ENCODE measurements at regions not wholly inside any gene's neighbourhood (a gene's known extent, or its start where the extent isn't known, plus 50 kb on each side); places are given as distances from the start of the nearest gene placed in this dataset.

DNA sequence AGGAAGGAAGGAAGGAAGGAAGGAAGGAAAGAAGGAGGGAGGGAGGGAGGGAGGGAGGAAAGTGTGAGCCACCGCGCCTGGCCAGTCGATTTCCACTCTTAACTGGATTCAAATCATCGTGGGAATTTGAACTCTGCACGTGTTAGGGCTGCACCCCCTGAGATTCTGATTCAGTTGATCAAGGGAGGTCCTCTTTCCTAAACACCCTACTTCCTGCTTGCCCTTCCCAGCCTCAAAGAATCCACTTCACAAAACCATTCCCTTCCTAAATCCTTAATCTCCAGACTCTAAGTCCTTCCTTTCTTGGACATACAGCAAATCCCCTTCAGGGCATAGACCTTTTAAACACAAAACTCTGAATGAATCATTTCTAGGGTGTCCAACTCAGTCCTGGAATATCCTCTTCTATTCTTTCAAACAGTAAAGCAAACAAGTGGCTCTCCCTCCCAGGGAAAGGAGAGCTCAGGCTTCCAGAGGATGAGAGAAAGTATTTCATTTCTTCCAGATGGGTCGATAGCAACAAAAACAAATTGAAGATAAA is 68.2 kb upstream of the MBOAT2 start:
- no peak overlapping the region for H3K4me3 ChIP-seq (replicated peaks in 1 of 4; ENCODE audit: control extremely low read depth in 1 of 4, insufficient read depth in 1 of 4, low read depth in 3 of 4, low read length in 4 of 4)
- H3K4me1 ChIP-seq (ENCODE audit: control insufficient read depth, extremely low read depth, insufficient read depth, low read length) = no peaks in the 10 kb centered on the region
- no peaks in the 10 kb centered on the region for H3K36me3 ChIP-seq (ENCODE audit: control insufficient read depth, insufficient read depth, low read length)
- H3K4me2 ChIP-seq (ENCODE audit: extremely low read depth, insufficient read depth, low read length) = no peak overlapping the region
- H4K20me1 ChIP-seq (ENCODE audit: control insufficient read depth, extremely low read depth, insufficient read depth, low read length) = no peaks in the 10 kb centered on the region
- H3K9ac ChIP-seq (ENCODE audit: insufficient read depth, low read length) = no peak overlapping the region
- no peaks in the 10 kb centered on the region for H3K27me3 ChIP-seq (ENCODE audit: control insufficient read depth, insufficient read depth, low read length)
- H3K27ac ChIP-seq (ENCODE audit: insufficient read depth, low read length) = no peak overlapping the region
- no peaks in the 10 kb centered on the region for H3K79me2 ChIP-seq (ENCODE audit: control insufficient read depth, insufficient read depth, low read length)
- H2AFZ ChIP-seq (ENCODE audit: low read length) = no peak overlapping the region
- DNase-seq (ENCODE audit: low read depth in 2 of 2) = no peak
- TF ChIP-seq, protein P1, sequence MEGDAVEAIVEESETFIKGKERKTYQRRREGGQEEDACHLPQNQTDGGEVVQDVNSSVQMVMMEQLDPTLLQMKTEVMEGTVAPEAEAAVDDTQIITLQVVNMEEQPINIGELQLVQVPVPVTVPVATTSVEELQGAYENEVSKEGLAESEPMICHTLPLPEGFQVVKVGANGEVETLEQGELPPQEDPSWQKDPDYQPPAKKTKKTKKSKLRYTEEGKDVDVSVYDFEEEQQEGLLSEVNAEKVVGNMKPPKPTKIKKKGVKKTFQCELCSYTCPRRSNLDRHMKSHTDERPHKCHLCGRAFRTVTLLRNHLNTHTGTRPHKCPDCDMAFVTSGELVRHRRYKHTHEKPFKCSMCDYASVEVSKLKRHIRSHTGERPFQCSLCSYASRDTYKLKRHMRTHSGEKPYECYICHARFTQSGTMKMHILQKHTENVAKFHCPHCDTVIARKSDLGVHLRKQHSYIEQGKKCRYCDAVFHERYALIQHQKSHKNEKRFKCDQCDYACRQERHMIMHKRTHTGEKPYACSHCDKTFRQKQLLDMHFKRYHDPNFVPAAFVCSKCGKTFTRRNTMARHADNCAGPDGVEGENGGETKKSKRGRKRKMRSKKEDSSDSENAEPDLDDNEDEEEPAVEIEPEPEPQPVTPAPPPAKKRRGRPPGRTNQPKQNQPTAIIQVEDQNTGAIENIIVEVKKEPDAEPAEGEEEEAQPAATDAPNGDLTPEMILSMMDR (conservative IDR thresholded peaks at IDR 0.05 in 1 of 2, IDR thresholded peaks at IDR 0.05 in 1 of 2; ENCODE audit: low read depth in 1 of 2, low read length in 2 of 2) = no peak
- no peak for TF ChIP-seq EZH2 (IDR thresholded peaks at IDR 0.05; ENCODE audit: low read length, missing control alignments)
- H3K9me3 ChIP-seq (ENCODE audit: control insufficient read depth, insufficient read depth, low read depth, low read length) = no peaks in the 10 kb centered on the region

DNA sequence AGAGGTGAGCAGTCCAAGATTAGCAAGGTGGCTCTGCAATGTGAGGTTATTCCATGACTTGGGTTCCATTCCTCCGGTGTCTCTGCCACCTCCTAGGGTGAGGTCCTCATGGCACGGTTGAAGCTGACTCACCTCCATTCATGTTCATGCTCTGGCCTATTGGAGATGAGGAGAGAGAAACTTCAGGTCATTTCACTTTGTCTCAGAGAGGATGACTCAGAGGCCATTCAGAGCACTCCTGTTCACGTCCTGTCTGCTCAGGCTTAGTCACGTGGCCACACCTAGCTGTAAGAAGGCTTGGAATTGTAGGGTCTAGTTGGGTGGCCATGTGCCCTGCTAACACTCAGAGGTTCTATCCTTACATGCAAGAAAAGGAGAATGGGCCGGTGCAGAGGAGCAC is 67.5 kb upstream of the MBOAT2 start:
- Histone ChIP-seq H4K20me1 (ENCODE audit: control insufficient read depth, extremely low read depth, insufficient read depth, low read length) (no peaks in the 10 kb centered on the region), H2AFZ (ENCODE audit: low read length) (no peak overlapping the region), H3K4me1 (ENCODE audit: control insufficient read depth, extremely low read depth, insufficient read depth, low read length) (no peaks in the 10 kb centered on the region), H3K27me3 (ENCODE audit: control insufficient read depth, insufficient read depth, low read length) (no peaks in the 10 kb centered on the region), H3K36me3 (ENCODE audit: control insufficient read depth, insufficient read depth, low read length) (no peaks in the 10 kb centered on the region), H3K4me2 (ENCODE audit: extremely low read depth, insufficient read depth, low read length) (no peak overlapping the region), H3K9ac (ENCODE audit: insufficient read depth, low read length) (no peak overlapping the region), H3K4me3 (replicated peaks in 1 of 4; ENCODE audit: control extremely low read depth in 1 of 4, insufficient read depth in 1 of 4, low read depth in 3 of 4, low read length in 4 of 4) (no peak overlapping the region), H3K9me3 (ENCODE audit: control insufficient read depth, insufficient read depth, low read depth, low read length) (no peaks in the 10 kb centered on the region), H3K27ac (ENCODE audit: insufficient read depth, low read length) (no peak overlapping the region), H3K79me2 (ENCODE audit: control insufficient read depth, insufficient read depth, low read length) (no peaks in the 10 kb centered on the region)
- peak; percentile 26 to 94 for DNase-seq (ENCODE audit: low read depth in 2 of 2)
- TF ChIP-seq EZH2 (IDR thresholded peaks at IDR 0.05; ENCODE audit: low read length, missing control alignments) = no peak
- TF ChIP-seq, protein P1 (conservative IDR thresholded peaks at IDR 0.05 in 1 of 2, IDR thresholded peaks at IDR 0.05 in 1 of 2; ENCODE audit: low read depth in 1 of 2, low read length in 2 of 2) = no peak

DNA sequence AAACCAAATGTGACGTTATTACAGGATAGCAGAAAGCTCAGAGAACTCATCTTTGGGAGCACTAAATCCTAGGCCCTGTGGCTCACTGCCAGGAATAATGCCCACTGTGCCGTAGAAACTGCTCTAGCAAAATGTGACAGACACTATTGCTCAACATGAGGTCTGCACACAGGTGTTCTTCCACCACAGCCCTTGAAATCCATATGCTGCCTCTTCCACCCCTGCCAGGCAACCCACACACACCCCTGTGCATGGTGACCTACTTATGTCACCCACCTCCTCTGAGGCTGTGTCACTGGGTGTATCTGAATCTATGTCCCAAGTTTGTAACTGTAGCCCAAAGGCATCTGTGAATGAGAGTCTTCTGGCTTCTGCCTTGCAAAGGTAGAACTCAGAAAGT is 66.1 kb upstream of the MBOAT2 start:
- H3K27me3 ChIP-seq (ENCODE audit: control insufficient read depth, insufficient read depth, low read length) = no peaks in the 10 kb centered on the region
- no peaks in the 10 kb centered on the region for H4K20me1 ChIP-seq (ENCODE audit: control insufficient read depth, extremely low read depth, insufficient read depth, low read length)
- H3K4me2 ChIP-seq (ENCODE audit: extremely low read depth, insufficient read depth, low read length) = no peak overlapping the region
- no peak for DNase-seq (ENCODE audit: low read depth in 2 of 2)
- no peak overlapping the region for H3K9ac ChIP-seq (ENCODE audit: insufficient read depth, low read length)
- H2AFZ ChIP-seq (ENCODE audit: low read length) = no peak overlapping the region
- no peaks in the 10 kb centered on the region for H3K36me3 ChIP-seq (ENCODE audit: control insufficient read depth, insufficient read depth, low read length)
- H3K27ac ChIP-seq (ENCODE audit: insufficient read depth, low read length) = no peak overlapping the region
- TF ChIP-seq, protein P1 (conservative IDR thresholded peaks at IDR 0.05 in 1 of 2, IDR thresholded peaks at IDR 0.05 in 1 of 2; ENCODE audit: low read depth in 1 of 2, low read length in 2 of 2) = no peak
- no peak for TF ChIP-seq EZH2 (IDR thresholded peaks at IDR 0.05; ENCODE audit: low read length, missing control alignments)
- H3K9me3 ChIP-seq (ENCODE audit: control insufficient read depth, insufficient read depth, low read depth, low read length) = no peaks in the 10 kb centered on the region
- no peaks in the 10 kb centered on the region for H3K79me2 ChIP-seq (ENCODE audit: control insufficient read depth, insufficient read depth, low read length)
- no peak overlapping the region for H3K4me3 ChIP-seq (replicated peaks in 1 of 4; ENCODE audit: control extremely low read depth in 1 of 4, insufficient read depth in 1 of 4, low read depth in 3 of 4, low read length in 4 of 4)
- no peaks in the 10 kb centered on the region for H3K4me1 ChIP-seq (ENCODE audit: control insufficient read depth, extremely low read depth, insufficient read depth, low read length)

All from fibroblast of lung (primary cell).